Ascending aorta (tissue), 2 donors: ENCODE measurements at regions not wholly inside any gene's neighbourhood (a gene's known extent, or its start where the extent isn't known, plus 50 kb on each side); places are given as distances from the start of the nearest gene placed in this dataset.

Experiments
- DNase-seq, 2 donors: peaks; one replicate each; pipeline ENCODE4 v3.0.0-alpha.2; 2019; ENCODE audit warnings: low spot score in 2 of 2
- H3K27ac ChIP-seq, 2 donors: fragments of 200-600 bp; sonication (generic); one replicate each; pipeline ENCODE4 v1.5.1; 2016 to 2017; ENCODE audit warnings: mild to moderate bottlenecking in 1 of 2
- H3K27me3 ChIP-seq: fragments of 200-600 bp; sonication (generic); one replicate; pipeline ENCODE4 v1.5.1; 2017
- H3K36me3 ChIP-seq, 2 donors: fragments of 200-600 bp; sonication (generic); one replicate each; pipeline ENCODE4 v1.5.1; 2016
- H3K4me1 ChIP-seq, 2 donors: fragments of 200-600 bp; sonication (generic); one replicate each; pipeline ENCODE4 v1.5.1; 2016 to 2017; ENCODE audit warnings: mild to moderate bottlenecking in 1 of 2
- H3K4me3 ChIP-seq, 2 donors: fragments of 200-600 bp; sonication (generic); one replicate each; pipeline ENCODE4 v1.5.1; 2016 to 2017; ENCODE audit warnings: mild to moderate bottlenecking in 1 of 2
- H3K9me3 ChIP-seq, 2 donors: fragments of 200-600 bp; sonication (generic); one replicate each; pipeline ENCODE4 v1.5.1; 2016
- CTCF ChIP-seq, 3 experiments: fragments of 200-600 bp in 2 of 3; fragments of 450-650 bp in 1 of 3; sonication (generic) in 2 of 3; IDR thresholded peaks; one replicate each; pipeline ENCODE4 v1.5.1; 2016 to 2019; ENCODE audit warnings: antibody characterized with exemption in 3 of 3, mild to moderate bottlenecking in 1 of 3, moderate library complexity in 1 of 3
- intact Hi-C: fragments of 100-400 bp; cut with DNase I; formaldehyde crosslinking; loops from one replicate; pipeline ENCODE4 v1.15.1; 2023

DNA sequence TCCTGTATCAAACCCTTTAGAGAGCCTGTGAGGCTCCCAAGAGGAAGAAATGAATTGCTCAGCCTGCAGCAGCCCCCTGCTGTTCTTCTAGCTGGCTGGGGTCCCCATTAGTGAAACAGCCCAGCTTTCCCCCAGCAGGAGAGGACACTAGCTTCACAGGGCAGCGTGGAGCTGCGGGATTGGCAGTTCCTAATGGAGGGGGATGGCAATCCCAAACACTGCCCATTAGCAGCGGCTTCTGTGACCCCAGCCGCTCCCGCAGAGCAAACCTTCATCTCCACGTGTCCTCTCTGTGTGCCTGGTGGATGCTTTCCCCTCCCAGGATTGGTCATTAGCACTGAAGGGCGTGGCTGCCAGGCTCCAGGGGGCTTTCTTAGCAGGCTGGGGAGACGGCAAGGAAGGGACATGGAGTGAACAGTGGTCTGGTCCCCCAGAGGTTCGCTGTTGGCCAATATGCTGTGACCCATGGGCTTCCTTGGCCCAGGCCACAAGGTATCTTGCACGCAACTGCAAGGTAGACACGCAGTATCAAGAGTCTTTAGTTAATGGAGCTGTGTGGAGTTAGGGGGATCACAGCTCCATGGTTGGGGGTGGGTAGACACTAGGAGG is 322.5 kb upstream of the ZMIZ1 start:
- Histone ChIP-seq H3K4me3 (no peak overlapping the region), H3K4me1 (no peaks in the 10 kb centered on the region), H3K36me3 (no peaks in the 10 kb centered on the region), H3K27ac (no peak overlapping the region), H3K27me3 (no peaks in the 10 kb centered on the region), H3K9me3 (no peaks in the 10 kb centered on the region)
- no peak for DNase-seq
- TF ChIP-seq CTCF (IDR thresholded peaks at IDR 0.05): no peak
- intact Hi-C loops: no loop called here

GRCh38 chr10:78747401-78748234 is 321.1 kb upstream of the ZMIZ1 start:
- TF ChIP-seq CTCF (IDR thresholded peaks at IDR 0.05): no peak
- H3K4me1 ChIP-seq: no peaks in the 10 kb centered on the region
- H3K9me3 ChIP-seq: no peaks in the 10 kb centered on the region
- intact Hi-C loops: no loop called here
- H3K27ac ChIP-seq: no peak overlapping the region
- H3K36me3 ChIP-seq: no peaks in the 10 kb centered on the region
- H3K4me3 ChIP-seq: no peak overlapping the region
- no peak for DNase-seq
- H3K27me3 ChIP-seq: no peaks in the 10 kb centered on the region

GRCh38 chr10:78748235-78748533 is 320.6 kb upstream of the ZMIZ1 start:
- Histone ChIP-seq H3K9me3 (no peaks in the 10 kb centered on the region), H3K27ac (no peak overlapping the region), H3K27me3 (no peaks in the 10 kb centered on the region), H3K4me1 (no peaks in the 10 kb centered on the region), H3K4me3 (no peak overlapping the region), H3K36me3 (no peaks in the 10 kb centered on the region)
- no peak for TF ChIP-seq CTCF (IDR thresholded peaks at IDR 0.05)
- no peak for DNase-seq
- intact Hi-C loops: no loop called here

DNA sequence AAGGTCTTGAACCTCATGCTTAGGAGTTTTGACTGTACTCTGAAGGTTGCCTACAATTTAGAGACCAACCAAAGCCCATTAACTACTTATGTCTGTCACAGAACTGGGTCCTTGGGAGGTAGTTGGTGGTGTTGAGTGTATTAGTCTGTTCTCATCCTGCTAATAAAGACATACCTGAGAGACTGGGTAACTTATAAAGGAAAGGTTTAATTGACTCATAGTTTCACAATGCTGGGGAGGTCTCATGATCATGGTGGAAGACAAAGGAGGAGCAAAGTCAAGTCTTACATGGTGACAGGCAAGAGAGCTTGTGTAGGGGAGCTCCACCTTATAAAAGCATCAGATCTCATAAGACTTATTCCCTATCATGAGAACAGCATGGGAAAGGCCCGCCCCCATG is 319.6 kb upstream of the ZMIZ1 start:
- intact Hi-C loops: no loop called here
- H3K36me3 ChIP-seq: no peaks in the 10 kb centered on the region
- H3K4me3 ChIP-seq: no peak overlapping the region
- no peaks in the 10 kb centered on the region for H3K4me1 ChIP-seq
- no peaks in the 10 kb centered on the region for H3K27me3 ChIP-seq
- no peak for TF ChIP-seq CTCF (IDR thresholded peaks at IDR 0.05)
- no peak for DNase-seq
- no peaks in the 10 kb centered on the region for H3K9me3 ChIP-seq
- no peak overlapping the region for H3K27ac ChIP-seq

- Histone ChIP-seq H3K27ac (no peak overlapping the region), H3K4me1 (no peaks in the 10 kb centered on the region), H3K9me3 (no peaks in the 10 kb centered on the region), H3K36me3 (no peaks in the 10 kb centered on the region), H3K4me3 (no peak overlapping the region), H3K27me3 (no peaks in the 10 kb centered on the region)
- TF ChIP-seq CTCF (IDR thresholded peaks at IDR 0.05): no peak
- intact Hi-C loops: no loop called here
- no peak for DNase-seq
These were observed 318.9 kb upstream of the ZMIZ1 start for GRCh38 chr10:78749898-78750297.
